Left ventricle myocardium inferior (tissue), 1 donor: ENCODE measurements at regions not wholly inside any gene's neighbourhood (a gene's known extent, or its start where the extent isn't known, plus 50 kb on each side); places are given as distances from the start of the nearest gene placed in this dataset.

Experiments used
- DNase-seq: peaks from one replicate; pipeline ENCODE4 v3.0.0-alpha.2; 2020
- H3K27ac ChIP-seq: fragments of 200-600 bp; replicated peaks from 2 replicates; pipeline ENCODE4 v1.8.0; 2021
- H3K27me3 ChIP-seq: fragments of 200-600 bp; 2 replicates; pipeline ENCODE4 v1.8.0; 2021; ENCODE audit warnings: low read depth
- H3K36me3 ChIP-seq: fragments of 200-600 bp; 2 replicates; pipeline ENCODE4 v1.8.0; 2021
- H3K4me1 ChIP-seq: fragments of 200-600 bp; 2 replicates; pipeline ENCODE4 v1.8.0; 2021
- H3K4me3 ChIP-seq: fragments of 200-600 bp; 2 replicates; pipeline ENCODE4 v1.8.0; 2021; ENCODE audit warnings: mild to moderate bottlenecking, moderate library complexity
- H3K9me3 ChIP-seq: fragments of 200-600 bp; replicated peaks from 2 replicates; pipeline ENCODE4 v1.8.0; 2021
- CTCF ChIP-seq: fragments of 200-600 bp; IDR thresholded peaks from 2 replicates; pipeline ENCODE4 v1.8.0; 2021; ENCODE audit warnings: antibody characterized with exemption, mild to moderate bottlenecking, borderline replicate concordance
- intact Hi-C: fragments of 100-400 bp; cut with micrococcal nuclease; formaldehyde crosslinking; loops from one replicate; pipeline ENCODE4 v1.11.0; 2022
- donor health status: DM: no; HTN: yes; CAD: no; lungs with severe emphysema.

DNA sequence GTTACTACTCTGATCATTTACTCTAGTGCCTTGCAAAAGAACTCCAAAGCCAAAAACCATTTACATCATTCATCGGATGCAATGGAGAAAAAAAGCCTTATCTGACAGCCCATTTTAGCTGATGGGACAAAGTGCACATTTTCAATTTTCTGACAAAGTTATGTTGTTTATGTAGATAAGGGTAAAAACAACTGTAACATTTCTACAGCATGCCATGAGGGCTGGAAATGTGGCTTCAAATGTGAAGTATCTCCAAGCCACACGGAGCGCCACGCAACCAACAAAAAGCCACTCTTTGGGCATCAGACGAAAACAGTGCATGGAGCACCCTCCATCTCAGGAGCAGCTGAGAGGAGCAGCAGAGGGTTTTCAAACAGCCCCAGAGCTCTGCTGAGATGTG lies 364.6 kb upstream of the ZNF507 start:
- Histone ChIP-seq H3K4me3 (no peak overlapping the region), H3K9me3 (peaks cover 5% of the 10 kb centered on the region), H3K27me3 (no peaks in the 10 kb centered on the region), H3K27ac (no peak overlapping the region), H3K36me3 (no peaks in the 10 kb centered on the region), H3K4me1 (no peaks in the 10 kb centered on the region)
- TF ChIP-seq CTCF: no peak
- no peak for DNase-seq
- intact Hi-C loops: no loop called here

GRCh38 chr19:31981545-31981944 lies 363.9 kb upstream of the ZNF507 start:
- no peaks in the 10 kb centered on the region for H3K27me3 ChIP-seq
- H3K4me1 ChIP-seq: no peaks in the 10 kb centered on the region
- intact Hi-C loops: no loop called here
- H3K36me3 ChIP-seq: no peaks in the 10 kb centered on the region
- DNase-seq: no peak
- no peak for TF ChIP-seq CTCF
- H3K4me3 ChIP-seq: no peak overlapping the region
- H3K9me3 ChIP-seq: peaks cover 6% of the 10 kb centered on the region
- H3K27ac ChIP-seq: no peak overlapping the region

DNA sequence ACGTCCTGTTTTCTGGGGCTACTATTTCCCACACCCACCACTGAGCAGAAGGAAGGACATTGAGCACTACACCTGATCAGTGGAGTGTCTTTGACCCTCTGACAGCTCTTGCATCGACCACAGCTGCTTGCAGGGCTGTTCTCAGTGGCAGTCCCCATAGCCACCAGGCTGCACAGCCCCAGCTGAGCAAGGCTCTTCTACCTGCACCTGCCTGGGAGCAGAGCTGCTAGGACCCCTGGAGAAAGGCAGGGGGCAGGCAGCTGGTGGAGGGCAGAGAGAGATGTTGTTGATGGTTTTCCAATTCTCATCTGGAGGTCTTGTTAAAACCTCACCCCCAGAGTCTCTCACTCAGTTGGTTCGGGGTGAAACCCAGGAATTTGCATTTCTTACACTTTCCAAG lies 361.8 kb upstream of the ZNF507 start:
- intact Hi-C loops: no loop called here

GRCh38 chr19:31985001-31985605 lies 360.3 kb upstream of the ZNF507 start:
- no peak for DNase-seq

More for the DNA sequence above, 361.8 kb upstream of the ZNF507 start:
- DNase-seq: no peak
- Histone ChIP-seq H3K27ac (no peak overlapping the region), H3K4me3 (no peak overlapping the region), H3K36me3 (no peaks in the 10 kb centered on the region), H3K27me3 (no peaks in the 10 kb centered on the region), H3K4me1 (no peaks in the 10 kb centered on the region), H3K9me3 (peaks cover 6% of the 10 kb centered on the region)
- TF ChIP-seq CTCF: no peak

GRCh38 chr19:31986951-31987350 lies 358.5 kb upstream of the ZNF507 start:
- H3K4me1 ChIP-seq: no peaks in the 10 kb centered on the region
- H3K4me3 ChIP-seq: no peak overlapping the region
- intact Hi-C loops: no loop called here
- DNase-seq: no peak
- TF ChIP-seq CTCF: no peak
- H3K27ac ChIP-seq: no peak overlapping the region
- H3K9me3 ChIP-seq: peaks cover 6% of the 10 kb centered on the region
- peaks cover under 1% of the 10 kb centered on the region for H3K27me3 ChIP-seq
- H3K36me3 ChIP-seq: no peaks in the 10 kb centered on the region

More at GRCh38 chr19:31985001-31985605, 360.3 kb upstream of the ZNF507 start:
- Histone ChIP-seq H3K4me1 (no peaks in the 10 kb centered on the region), H3K9me3 (peaks cover 6% of the 10 kb centered on the region), H3K36me3 (no peaks in the 10 kb centered on the region), H3K27me3 (no peaks in the 10 kb centered on the region), H3K27ac (no peak overlapping the region), H3K4me3 (no peak overlapping the region)
- intact Hi-C loops: no loop called here
- no peak for TF ChIP-seq CTCF

GRCh38 chr19:31988256-31988655 lies 357.2 kb upstream of the ZNF507 start:
- Histone ChIP-seq H3K27me3 (peaks cover 7% of the 10 kb centered on the region), H3K36me3 (no peaks in the 10 kb centered on the region), H3K9me3 (peaks cover 6% of the 10 kb centered on the region), H3K27ac (no peak overlapping the region), H3K4me3 (no peak overlapping the region), H3K4me1 (no peaks in the 10 kb centered on the region)
- no peak for DNase-seq
- no peak for TF ChIP-seq CTCF
- intact Hi-C loops: no loop called here
